HL-60 (cell line): ENCODE measurements at regions not wholly inside any gene's neighbourhood (a gene's known extent, or its start where the extent isn't known, plus 50 kb on each side); places are given as distances from the start of the nearest gene placed in this dataset.

ENCODE experiments used
- GABPA ChIP-seq: IDR thresholded peaks from 2 replicates; pipeline ENCODE4 v1.6.1; 2012; ENCODE audit warnings: low read depth
- POLR2AphosphoS5 ChIP-seq: IDR thresholded peaks from 2 replicates; pipeline ENCODE4 v1.6.1; 2012; ENCODE audit warnings: low read depth
- REST ChIP-seq: IDR thresholded peaks from 2 replicates; pipeline ENCODE4 v1.6.1; 2012; ENCODE audit warnings: low read depth; ENCODE audit not compliant: insufficient replicate concordance
- SPI1 ChIP-seq: IDR thresholded peaks from 2 replicates; pipeline ENCODE4 v1.6.1; 2012; ENCODE audit warnings: low read depth, mild to moderate bottlenecking, borderline replicate concordance
- TF ChIP-seq, protein P1 (sequence below): IDR thresholded peaks from one replicate; pipeline ENCODE4 v1.5.1; 2011; ENCODE audit warnings: low read length, control low read depth, inconsistent platforms; ENCODE audit not compliant: insufficient read depth

GRCh38 chr2:184452907-184453306 is 145.4 kb upstream of the ZNF804A start:
- TF ChIP-seq, protein P1, sequence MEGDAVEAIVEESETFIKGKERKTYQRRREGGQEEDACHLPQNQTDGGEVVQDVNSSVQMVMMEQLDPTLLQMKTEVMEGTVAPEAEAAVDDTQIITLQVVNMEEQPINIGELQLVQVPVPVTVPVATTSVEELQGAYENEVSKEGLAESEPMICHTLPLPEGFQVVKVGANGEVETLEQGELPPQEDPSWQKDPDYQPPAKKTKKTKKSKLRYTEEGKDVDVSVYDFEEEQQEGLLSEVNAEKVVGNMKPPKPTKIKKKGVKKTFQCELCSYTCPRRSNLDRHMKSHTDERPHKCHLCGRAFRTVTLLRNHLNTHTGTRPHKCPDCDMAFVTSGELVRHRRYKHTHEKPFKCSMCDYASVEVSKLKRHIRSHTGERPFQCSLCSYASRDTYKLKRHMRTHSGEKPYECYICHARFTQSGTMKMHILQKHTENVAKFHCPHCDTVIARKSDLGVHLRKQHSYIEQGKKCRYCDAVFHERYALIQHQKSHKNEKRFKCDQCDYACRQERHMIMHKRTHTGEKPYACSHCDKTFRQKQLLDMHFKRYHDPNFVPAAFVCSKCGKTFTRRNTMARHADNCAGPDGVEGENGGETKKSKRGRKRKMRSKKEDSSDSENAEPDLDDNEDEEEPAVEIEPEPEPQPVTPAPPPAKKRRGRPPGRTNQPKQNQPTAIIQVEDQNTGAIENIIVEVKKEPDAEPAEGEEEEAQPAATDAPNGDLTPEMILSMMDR: no peak
- TF ChIP-seq REST: no peak
- TF ChIP-seq POLR2AphosphoS5: no peak
- no peak for TF ChIP-seq GABPA
- TF ChIP-seq SPI1: no peak
